ENCODE measurements at regions not wholly inside any gene's neighbourhood (a gene's known extent, or its start where the extent isn't known, plus 50 kb on each side); places are given as distances from the start of the nearest gene placed in this dataset.

- Histone ChIP-seq H4K20me1 (ENCODE audit: control insufficient read depth, insufficient read depth, insufficient read length) (no peaks in the 10 kb centered on the region), H4K5ac (ENCODE audit: insufficient read length, low read depth, low read length) (no peak overlapping the region), H3K4me2 (ENCODE audit: insufficient read depth, insufficient read length, low read length) (no peak overlapping the region), H2BK20ac (ENCODE audit: low read depth, low read length, poor library complexity, severe bottlenecking) (no peak overlapping the region), H3K14ac (ENCODE audit: insufficient read depth, low read length) (no peak overlapping the region), H3K4ac (ENCODE audit: low read depth, low read length) (no peak overlapping the region), H2BK12ac (ENCODE audit: insufficient read length, low read depth, low read length) (no peak overlapping the region), H2BK15ac (ENCODE audit: low read depth, low read length) (no peak overlapping the region), H3K79me1 (ENCODE audit: insufficient read depth, low read depth, low read length, poor library complexity, severe bottlenecking) (no peaks in the 10 kb centered on the region), H4K91ac (ENCODE audit: insufficient read length, low read depth, low read length) (no peak overlapping the region), H3K23me2 (ENCODE audit: insufficient read length, low read depth, low read length, poor library complexity, severe bottlenecking) (no peaks in the 10 kb centered on the region), H4K8ac (replicated peaks; ENCODE audit: insufficient read length, low read depth, low read length) (no peak overlapping the region), H3K27me3 (ENCODE audit: insufficient read depth, low read length) (no peaks in the 10 kb centered on the region), H2BK120ac (ENCODE audit: low read depth, low read length, poor library complexity, severe bottlenecking) (no peak overlapping the region), H3K18ac (ENCODE audit: insufficient read length, low read depth, low read length) (no peak overlapping the region), H3T11ph (ENCODE audit: low read length) (no peak overlapping the region), H3K56ac (ENCODE audit: insufficient read length, low read depth, low read length) (no peak overlapping the region), H3K9me3 (ENCODE audit: control insufficient read depth, low read depth, low read length) (peaks cover 27% of the 10 kb centered on the region), H3K27ac (ENCODE audit: insufficient read length, low read depth, low read length) (peak overlapping the region; percentile 92), H2AK5ac (ENCODE audit: insufficient read length, low read length) (no peak overlapping the region), H2AFZ (ENCODE audit: low read length) (no peak overlapping the region), H3K23ac (ENCODE audit: insufficient read length, low read depth, low read length) (no peak overlapping the region), H3K9ac (ENCODE audit: extremely low read depth, insufficient read length, low read length) (no peak overlapping the region), H3K4me1 (ENCODE audit: insufficient read depth, low read length) (peaks cover 3% of the 10 kb centered on the region), H2BK5ac (ENCODE audit: insufficient read length, low read length) (no peak overlapping the region), H3K79me2 (ENCODE audit: insufficient read depth, low read length) (no peaks in the 10 kb centered on the region)
- no CpG with 5 or more reads among the region's 8 CpGs for WGBS (ENCODE audit: extremely low coverage, insufficient read length, low lambda C conversion rate)
- peaks cover 29 to 35% of the 10 kb centered on the region in 2 experiments for H3K4me1 Mint-ChIP-seq
- no peak for TF ChIP-seq CTCF (conservative IDR thresholded peaks at IDR 0.05)
- H3K9me3 Mint-ChIP-seq = peaks cover 80 to 83% of the 10 kb centered on the region in 2 experiments
- peaks cover 8 to 27% (median 16%) of the 10 kb centered on the region in 3 experiments; a peak in 6 of 7 replicates for H3K36me3 Mint-ChIP-seq (ENCODE audit: insufficient read depth in 1 of 3, low read depth in 3 of 3)
- no peaks in the 10 kb centered on the region; the same call in none of the 2 replicates for H3K27me3 Mint-ChIP-seq (ENCODE audit: low read depth)
- DNase-seq = peak; percentile 81
- H3K27ac Mint-ChIP-seq = peak overlapping the region; percentile 94 to 98 (median 97)
- H3K4me3 Mint-ChIP-seq = peak overlapping the region in 1 of 2 experiments; percentile 39; a peak in 1 of 5 replicates
Measured at GRCh38 chr15:24898715-24899272, 56.0 kb upstream of the SNRPN start.

Data from H9 (cell line).